HCT116 (cell line): ENCODE measurements at regions not wholly inside any gene's neighbourhood (a gene's known extent, or its start where the extent isn't known, plus 50 kb on each side); places are given as distances from the start of the nearest gene placed in this dataset.

Experiments used
- ATAC-seq: fragments of 200-7000 bp; cut with Tn5 transposase; 2 replicates; pipeline ENCODE4 v1.9.1; 2020; ENCODE audit warnings: mild to moderate bottlenecking, moderate library complexity
- BruUV-seq: library from RNA; stranded (reverse); fragments of 400-500 nt; replicated peaks from 2 replicates; lab custom pipeline; 2021; lab: Mats Ljungman, UMichigan
- CTCF ChIA-PET: fragments of 300-600 bp; sonication (Branson Sonifier 250); formaldehyde crosslinking; loops from one replicate; lab custom pipeline; 2021; ENCODE audit warnings: antibody characterized with exemption; lab: Charles Lee
- POLR2A ChIA-PET: fragments of 300-600, 350-600 bp; sonication (Branson Sonifier 250); formaldehyde crosslinking; loops from one replicate; lab custom pipeline; 2021; ENCODE audit warnings: antibody characterized with exemption; lab: Charles Lee
- RAD21 ChIA-PET, 2 experiments: fragments of 300-600 bp; sonication (Branson Sonifier 250); formaldehyde crosslinking; loops; one replicate each; lab custom pipeline; 2023; ENCODE audit warnings: low total read pairs in 2 of 2; ENCODE audit not compliant: uncharacterized antibody in 2 of 2, unreplicated experiment in 2 of 2, low non-redundant PET in 1 of 2; lab: Charles Lee
- DNase-seq: peaks from one replicate; pipeline ENCODE4 v3.0.0-alpha.2; 2010; ENCODE audit warnings: low read depth, low spot score
- H2AFZ ChIP-seq: fragments of 200-600 bp; shearing (Covaris generic), sonication (generic); 2 replicates; pipeline ENCODE4 v1.6.1; 2017; ENCODE audit warnings: low read depth, mixed run types, mixed read lengths, antibody characterized with exemption, low read length; ENCODE audit not compliant: poor library complexity, severe bottlenecking
- H3K27ac ChIP-seq: 2 replicates; pipeline ENCODE4 v1.5.1; 2012; ENCODE audit warnings: low read depth, low read length
- H3K27me3 ChIP-seq: fragments of 200-600 bp; sonication (generic); 2 replicates; pipeline ENCODE4 v1.6.1; 2016; ENCODE audit warnings: mixed run types, low read length, mixed read lengths; ENCODE audit not compliant: insufficient read depth
- H3K36me3 ChIP-seq, 2 experiments: fragments of 200-500 bp in 1 of 2; fragments of 200-600 bp in 1 of 2; sonication (Bioruptor generic) in 1 of 2; sonication (generic) in 1 of 2; 2 replicates each; pipeline versions ENCODE4 v1.5.1 to v1.6.1; 2014 to 2016; ENCODE audit warnings: low read length in 2 of 2, inconsistent platforms in 1 of 2, mixed read lengths in 1 of 2, mixed run types in 1 of 2; ENCODE audit not compliant: insufficient read depth in 2 of 2, control insufficient read depth in 1 of 2
- H3K4me1 ChIP-seq, 2 experiments: fragments of 200-600 bp in 1 of 2; sonication (generic) in 1 of 2; 2 replicates each; pipeline versions ENCODE4 v1.5.1 to v1.6.1; 2012 to 2017; ENCODE audit warnings: low read length in 2 of 2, inconsistent platforms in 1 of 2, mild to moderate bottlenecking in 1 of 2, mixed read lengths in 1 of 2, mixed run types in 1 of 2, moderate library complexity in 1 of 2; ENCODE audit not compliant: insufficient read depth in 2 of 2, control insufficient read depth in 1 of 2
- H3K4me2 ChIP-seq: fragments of 200-600 bp; sonication (generic); 2 replicates; pipeline ENCODE4 v1.6.1; 2017; ENCODE audit warnings: mixed run types, low read length, mixed read lengths
- H3K4me3 ChIP-seq, 2 experiments: fragments of 200-600 bp in 1 of 2; sonication (generic) in 1 of 2; replicated peaks in 1 of 2; 2 replicates each; pipeline ENCODE4 v1.5.1; 2011 to 2016; ENCODE audit warnings: low read length in 2 of 2, control low read depth in 1 of 2, low read depth in 1 of 2, mild to moderate bottlenecking in 1 of 2, mixed read lengths in 1 of 2, mixed run types in 1 of 2
- H3K79me2 ChIP-seq: fragments of 200-600 bp; sonication (generic); 2 replicates; pipeline ENCODE4 v1.6.1; 2017; ENCODE audit warnings: mild to moderate bottlenecking, mixed run types, low read length, moderate library complexity, mixed read lengths; ENCODE audit not compliant: insufficient read depth
- H3K9ac ChIP-seq: fragments of 200-600 bp; sonication (generic); 2 replicates; pipeline ENCODE4 v1.6.1; 2016; ENCODE audit warnings: low read length, mixed read lengths
- H3K9me2 ChIP-seq: fragments of 200-600 bp; sonication (generic), shearing (Covaris generic); 2 replicates; pipeline ENCODE4 v1.6.1; 2017; ENCODE audit warnings: mixed run types, mild to moderate bottlenecking, moderate library complexity; ENCODE audit not compliant: insufficient read depth
- H3K9me3 ChIP-seq, 2 experiments: fragments of 200-500 bp in 1 of 2; fragments of 200-600 bp in 1 of 2; sonication (Bioruptor generic) in 1 of 2; sonication (generic) in 1 of 2; 2 replicates each; pipeline ENCODE4 v1.6.1; 2014 to 2017; ENCODE audit warnings: low read length in 2 of 2, mixed read lengths in 2 of 2, inconsistent platforms in 1 of 2, low read depth in 1 of 2, mild to moderate bottlenecking in 1 of 2, mixed run types in 1 of 2, moderate library complexity in 1 of 2; ENCODE audit not compliant: control insufficient read depth in 1 of 2, insufficient read depth in 1 of 2
- H4K20me1 ChIP-seq: fragments of 200-600 bp; sonication (generic), shearing (Covaris generic); 2 replicates; pipeline ENCODE4 v1.6.1; 2017; ENCODE audit warnings: mixed run types, mild to moderate bottlenecking, moderate library complexity; ENCODE audit not compliant: insufficient read depth
- CBX3 ChIP-seq: IDR thresholded peaks from 2 replicates; pipeline ENCODE4 v1.6.1; 2012; ENCODE audit warnings: low read depth
- CEBPB ChIP-seq: IDR thresholded peaks from 2 replicates; pipeline ENCODE4 v1.6.1; 2012; ENCODE audit warnings: low read depth
- ELF1 ChIP-seq: IDR thresholded peaks from 2 replicates; pipeline ENCODE4 v1.6.1; 2012; ENCODE audit warnings: low read depth, borderline replicate concordance
- EZH2 ChIP-seq: fragments of 200-600 bp; sonication (generic); IDR thresholded peaks from 2 replicates; pipeline ENCODE4 v1.6.1; 2017; ENCODE audit warnings: antibody characterized with exemption, mixed run types
- EZH2phosphoT487 ChIP-seq: fragments of 200-600 bp; IDR thresholded peaks from 2 replicates; pipeline ENCODE4 v1.6.1; 2018; ENCODE audit warnings: antibody characterized with exemption, borderline replicate concordance
- JUND ChIP-seq: IDR thresholded peaks from 2 replicates; pipeline ENCODE4 v1.6.1; 2012
- POLR2A ChIP-seq: IDR thresholded peaks from 2 replicates; pipeline ENCODE4 v1.7.0; 2011; ENCODE audit warnings: borderline replicate concordance; ENCODE audit not compliant: insufficient read depth, insufficient read length; ENCODE audit errors: extremely low read depth
- RAD21 ChIP-seq: IDR thresholded peaks from 2 replicates; pipeline ENCODE4 v1.6.1; 2012; ENCODE audit warnings: low read depth, mild to moderate bottlenecking
- SIN3A ChIP-seq: IDR thresholded peaks from 2 replicates; pipeline ENCODE4 v1.6.1; 2012; ENCODE audit warnings: low read depth
- SP1 ChIP-seq: IDR thresholded peaks from 2 replicates; pipeline ENCODE4 v1.6.1; 2012; ENCODE audit warnings: low read depth
- TCF7L2 ChIP-seq: IDR thresholded peaks from 2 replicates; pipeline ENCODE4 v1.7.0; 2011; ENCODE audit warnings: borderline replicate concordance, inconsistent platforms; ENCODE audit not compliant: insufficient read depth, insufficient read length; ENCODE audit errors: extremely low read depth
- YY1 ChIP-seq: IDR thresholded peaks from 2 replicates; pipeline ENCODE4 v1.6.1; 2011; ENCODE audit warnings: low read length, low read depth, moderate library complexity, mild to moderate bottlenecking; ENCODE audit not compliant: insufficient replicate concordance; ENCODE audit errors: extremely low read depth
- ZFX ChIP-seq: fragments of 450-650 bp; IDR thresholded peaks from 2 replicates; pipeline ENCODE4 v1.6.1; 2017
- ZNF274 ChIP-seq: fragments of 200-500 bp; sonication (Bioruptor generic); IDR thresholded peaks from 2 replicates; pipeline ENCODE4 v1.6.1; 2014; ENCODE audit warnings: mild to moderate bottlenecking, low read depth, low read length, inconsistent platforms
- intact Hi-C: fragments of 100-400 bp; cut with micrococcal nuclease; formaldehyde crosslinking; loops from 2 replicates; pipeline ENCODE4 v1.10.0; 2022
- TF ChIP-seq, protein P1 (sequence below): IDR thresholded peaks from 2 replicates; pipeline ENCODE4 v1.6.1; 2012; ENCODE audit warnings: low read depth
- TF ChIP-seq, protein P2 (sequence below): IDR thresholded peaks from 2 replicates; pipeline ENCODE4 v1.6.1; 2011; ENCODE audit warnings: mild to moderate bottlenecking, low read length, moderate library complexity; ENCODE audit not compliant: insufficient replicate concordance; ENCODE audit errors: extremely low read depth
- TF ChIP-seq, protein P3 (sequence below): IDR thresholded peaks from 2 replicates; pipeline ENCODE4 v1.6.1; 2012
- TF ChIP-seq, protein P4 (sequence below): IDR thresholded peaks from 2 replicates; pipeline ENCODE4 v1.6.1; 2012
- TF ChIP-seq, protein P5 (sequence below), 3 experiments: fragments of 200-600 bp in 1 of 3; sonication (generic) in 1 of 3; IDR thresholded peaks in 2 of 3; conservative IDR thresholded peaks in 1 of 3; 2 replicates each; pipeline ENCODE4 v1.5.1; 2012 to 2017; ENCODE audit warnings: low read depth in 2 of 3, low read length in 2 of 3, antibody characterized with exemption in 1 of 3, borderline replicate concordance in 1 of 3, control low read depth in 1 of 3, mild to moderate bottlenecking in 1 of 3, mixed read lengths in 1 of 3, mixed run types in 1 of 3, moderate library complexity in 1 of 3; ENCODE audit not compliant: insufficient read depth in 1 of 3

DNA sequence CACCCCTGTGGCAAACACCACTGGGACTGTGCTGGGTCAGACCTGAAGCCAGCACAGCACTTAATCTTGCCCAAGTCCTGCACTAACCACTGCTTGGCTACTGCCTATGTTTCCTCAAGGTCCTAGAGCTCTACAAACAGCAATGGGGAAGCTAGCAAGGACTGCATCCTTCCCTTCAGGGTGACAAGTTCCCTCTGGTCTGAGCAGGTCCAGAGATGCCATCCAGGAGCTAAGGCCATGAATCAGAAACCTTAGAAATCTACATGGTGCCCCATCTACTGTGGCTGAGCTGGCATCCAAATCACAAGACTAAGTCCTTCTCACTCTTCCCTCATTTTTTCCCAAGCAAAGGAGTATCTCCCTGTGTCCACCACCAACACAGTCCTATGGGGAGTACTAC, 239.7 kb upstream of the UGT8 start:
- H3K4me3 ChIP-seq = no peak overlapping the region
- H3K9me2 ChIP-seq = no peaks in the 10 kb centered on the region
- DNase-seq (no peak), ATAC-seq (no peak)
- POLR2A ChIA-PET = no interaction called here
- intact Hi-C loops = no loop called here
- H3K9ac ChIP-seq = no peak overlapping the region
- H4K20me1 ChIP-seq = no peaks in the 10 kb centered on the region
- no TSS peak for BruUV-seq
- H3K36me3 ChIP-seq = no peaks in the 10 kb centered on the region
- no peaks in the 10 kb centered on the region for H3K27me3 ChIP-seq
- CTCF ChIA-PET = no interaction called here
- H3K4me2 ChIP-seq = no peak overlapping the region
- no peak overlapping the region for H3K27ac ChIP-seq
- TF ChIP-seq YY1 (no peak), POLR2A (no peak), ZNF274 (no peak), SIN3A (no peak), RAD21 (no peak), JUND (no peak), ZFX (no peak), EZH2 (no peak), SP1 (no peak), TCF7L2 (no peak), EZH2phosphoT487 (no peak), CEBPB (no peak), ELF1 (no peak), CBX3 (no peak)
- TF ChIP-seq, protein P1, sequence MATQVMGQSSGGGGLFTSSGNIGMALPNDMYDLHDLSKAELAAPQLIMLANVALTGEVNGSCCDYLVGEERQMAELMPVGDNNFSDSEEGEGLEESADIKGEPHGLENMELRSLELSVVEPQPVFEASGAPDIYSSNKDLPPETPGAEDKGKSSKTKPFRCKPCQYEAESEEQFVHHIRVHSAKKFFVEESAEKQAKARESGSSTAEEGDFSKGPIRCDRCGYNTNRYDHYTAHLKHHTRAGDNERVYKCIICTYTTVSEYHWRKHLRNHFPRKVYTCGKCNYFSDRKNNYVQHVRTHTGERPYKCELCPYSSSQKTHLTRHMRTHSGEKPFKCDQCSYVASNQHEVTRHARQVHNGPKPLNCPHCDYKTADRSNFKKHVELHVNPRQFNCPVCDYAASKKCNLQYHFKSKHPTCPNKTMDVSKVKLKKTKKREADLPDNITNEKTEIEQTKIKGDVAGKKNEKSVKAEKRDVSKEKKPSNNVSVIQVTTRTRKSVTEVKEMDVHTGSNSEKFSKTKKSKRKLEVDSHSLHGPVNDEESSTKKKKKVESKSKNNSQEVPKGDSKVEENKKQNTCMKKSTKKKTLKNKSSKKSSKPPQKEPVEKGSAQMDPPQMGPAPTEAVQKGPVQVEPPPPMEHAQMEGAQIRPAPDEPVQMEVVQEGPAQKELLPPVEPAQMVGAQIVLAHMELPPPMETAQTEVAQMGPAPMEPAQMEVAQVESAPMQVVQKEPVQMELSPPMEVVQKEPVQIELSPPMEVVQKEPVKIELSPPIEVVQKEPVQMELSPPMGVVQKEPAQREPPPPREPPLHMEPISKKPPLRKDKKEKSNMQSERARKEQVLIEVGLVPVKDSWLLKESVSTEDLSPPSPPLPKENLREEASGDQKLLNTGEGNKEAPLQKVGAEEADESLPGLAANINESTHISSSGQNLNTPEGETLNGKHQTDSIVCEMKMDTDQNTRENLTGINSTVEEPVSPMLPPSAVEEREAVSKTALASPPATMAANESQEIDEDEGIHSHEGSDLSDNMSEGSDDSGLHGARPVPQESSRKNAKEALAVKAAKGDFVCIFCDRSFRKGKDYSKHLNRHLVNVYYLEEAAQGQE = no peak
- TF ChIP-seq, protein P2, sequence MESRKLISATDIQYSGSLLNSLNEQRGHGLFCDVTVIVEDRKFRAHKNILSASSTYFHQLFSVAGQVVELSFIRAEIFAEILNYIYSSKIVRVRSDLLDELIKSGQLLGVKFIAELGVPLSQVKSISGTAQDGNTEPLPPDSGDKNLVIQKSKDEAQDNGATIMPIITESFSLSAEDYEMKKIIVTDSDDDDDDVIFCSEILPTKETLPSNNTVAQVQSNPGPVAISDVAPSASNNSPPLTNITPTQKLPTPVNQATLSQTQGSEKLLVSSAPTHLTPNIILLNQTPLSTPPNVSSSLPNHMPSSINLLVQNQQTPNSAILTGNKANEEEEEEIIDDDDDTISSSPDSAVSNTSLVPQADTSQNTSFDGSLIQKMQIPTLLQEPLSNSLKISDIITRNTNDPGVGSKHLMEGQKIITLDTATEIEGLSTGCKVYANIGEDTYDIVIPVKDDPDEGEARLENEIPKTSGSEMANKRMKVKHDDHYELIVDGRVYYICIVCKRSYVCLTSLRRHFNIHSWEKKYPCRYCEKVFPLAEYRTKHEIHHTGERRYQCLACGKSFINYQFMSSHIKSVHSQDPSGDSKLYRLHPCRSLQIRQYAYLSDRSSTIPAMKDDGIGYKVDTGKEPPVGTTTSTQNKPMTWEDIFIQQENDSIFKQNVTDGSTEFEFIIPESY = no peak
- TF ChIP-seq, protein P3, sequence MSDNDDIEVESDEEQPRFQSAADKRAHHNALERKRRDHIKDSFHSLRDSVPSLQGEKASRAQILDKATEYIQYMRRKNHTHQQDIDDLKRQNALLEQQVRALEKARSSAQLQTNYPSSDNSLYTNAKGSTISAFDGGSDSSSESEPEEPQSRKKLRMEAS = no peak
- TF ChIP-seq, protein P4, sequence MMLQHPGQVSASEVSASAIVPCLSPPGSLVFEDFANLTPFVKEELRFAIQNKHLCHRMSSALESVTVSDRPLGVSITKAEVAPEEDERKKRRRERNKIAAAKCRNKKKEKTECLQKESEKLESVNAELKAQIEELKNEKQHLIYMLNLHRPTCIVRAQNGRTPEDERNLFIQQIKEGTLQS = no peak
- TF ChIP-seq, protein P5, sequence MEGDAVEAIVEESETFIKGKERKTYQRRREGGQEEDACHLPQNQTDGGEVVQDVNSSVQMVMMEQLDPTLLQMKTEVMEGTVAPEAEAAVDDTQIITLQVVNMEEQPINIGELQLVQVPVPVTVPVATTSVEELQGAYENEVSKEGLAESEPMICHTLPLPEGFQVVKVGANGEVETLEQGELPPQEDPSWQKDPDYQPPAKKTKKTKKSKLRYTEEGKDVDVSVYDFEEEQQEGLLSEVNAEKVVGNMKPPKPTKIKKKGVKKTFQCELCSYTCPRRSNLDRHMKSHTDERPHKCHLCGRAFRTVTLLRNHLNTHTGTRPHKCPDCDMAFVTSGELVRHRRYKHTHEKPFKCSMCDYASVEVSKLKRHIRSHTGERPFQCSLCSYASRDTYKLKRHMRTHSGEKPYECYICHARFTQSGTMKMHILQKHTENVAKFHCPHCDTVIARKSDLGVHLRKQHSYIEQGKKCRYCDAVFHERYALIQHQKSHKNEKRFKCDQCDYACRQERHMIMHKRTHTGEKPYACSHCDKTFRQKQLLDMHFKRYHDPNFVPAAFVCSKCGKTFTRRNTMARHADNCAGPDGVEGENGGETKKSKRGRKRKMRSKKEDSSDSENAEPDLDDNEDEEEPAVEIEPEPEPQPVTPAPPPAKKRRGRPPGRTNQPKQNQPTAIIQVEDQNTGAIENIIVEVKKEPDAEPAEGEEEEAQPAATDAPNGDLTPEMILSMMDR (IDR thresholded peaks at IDR 0.05 in 2 of 3, conservative IDR thresholded peaks at IDR 0.05 in 1 of 3; ENCODE audit: borderline replicate concordance in 1 of 3, insufficient read depth in 1 of 3, low read depth in 2 of 3, low read length in 2 of 3) = no peak
- H3K79me2 ChIP-seq = no peaks in the 10 kb centered on the region
- no peaks in the 10 kb centered on the region for H3K9me3 ChIP-seq
- RAD21 ChIA-PET = no interaction called here
- no peak overlapping the region for H2AFZ ChIP-seq
- H3K4me1 ChIP-seq = no peaks in the 10 kb centered on the region
